Retinal pigment epithelial cell (primary cell): ENCODE measurements at regions not wholly inside any gene's neighbourhood (a gene's known extent, or its start where the extent isn't known, plus 50 kb on each side); places are given as distances from the start of the nearest gene placed in this dataset.
"Not testable (repeated sequence)": the region's sequence is repeated elsewhere in the genome, so short reads cannot be mapped to it uniquely, and the experiment has no call there.

ENCODE experiments used
- DNase-seq: peaks from one replicate; pipeline ENCODE4 v3.0.0-alpha.2; 2010; ENCODE audit warnings: low read depth
- H3K4me3 ChIP-seq: 2 replicates; pipeline ENCODE4 v1.5.1; 2011; ENCODE audit warnings: mild to moderate bottlenecking, low read length, control low read depth, moderate library complexity
- CTCF ChIP-seq: conservative IDR thresholded peaks from 2 replicates; pipeline ENCODE4 v1.5.1; 2011; ENCODE audit warnings: low read depth, low read length, control low read depth, inconsistent platforms

GRCh38 chr6:3529232-3529631 lies 72.4 kb upstream of the SLC22A23 start:
- DNase-seq: no peak
- TF ChIP-seq CTCF: no peak
- no peak overlapping the region for H3K4me3 ChIP-seq

- DNase-seq: not testable (repeated sequence)
Observed at GRCh38 chr6:3528081-3528671, 71.3 kb upstream of the SLC22A23 start.

GRCh38 chr6:3527651-3527977 lies 70.8 kb upstream of the SLC22A23 start:
- no peak for DNase-seq
- H3K4me3 ChIP-seq: no peak overlapping the region
- TF ChIP-seq CTCF: no peak

More at GRCh38 chr6:3528081-3528671, 71.3 kb upstream of the SLC22A23 start:
- not testable (repeated sequence) for H3K4me3 ChIP-seq

- DNase-seq: no peak
- no peak for TF ChIP-seq CTCF
- no peak overlapping the region for H3K4me3 ChIP-seq
Observed at GRCh38 chr6:3526962-3527650, 70.3 kb upstream of the SLC22A23 start.

- TF ChIP-seq CTCF: no peak
- no peak for DNase-seq
- H3K4me3 ChIP-seq: no peak overlapping the region
Observed at GRCh38 chr6:3525915-3526314, 69.1 kb upstream of the SLC22A23 start.

- H3K4me3 ChIP-seq: no peak overlapping the region
- TF ChIP-seq CTCF: no peak
- DNase-seq: no peak
Observed at GRCh38 chr6:3524456-3524855, 67.6 kb upstream of the SLC22A23 start.

GRCh38 chr6:3523966-3524365 lies 67.1 kb upstream of the SLC22A23 start:
- no peak for DNase-seq
- H3K4me3 ChIP-seq: no peak overlapping the region
- TF ChIP-seq CTCF: no peak

GRCh38 chr6:3523271-3523670 lies 66.4 kb upstream of the SLC22A23 start:
- no peak overlapping the region for H3K4me3 ChIP-seq
- TF ChIP-seq CTCF: no peak
- no peak for DNase-seq
